Pons (tissue), 1 donor: ENCODE measurements at regions not wholly inside any gene's neighbourhood (a gene's known extent, or its start where the extent isn't known, plus 50 kb on each side); places are given as distances from the start of the nearest gene placed in this dataset.
A peak's percentile ranks its signal among the peaks of the same experiment; 100 is the strongest.
"Not testable (repeated sequence)": the region's sequence is repeated elsewhere in the genome, so short reads cannot be mapped to it uniquely, and the experiment has no call there.

Experiments used
- DNase-seq: peaks from one replicate; pipeline ENCODE4 v3.0.0-alpha.2; 2016; ENCODE audit warnings: low spot score

DNA sequence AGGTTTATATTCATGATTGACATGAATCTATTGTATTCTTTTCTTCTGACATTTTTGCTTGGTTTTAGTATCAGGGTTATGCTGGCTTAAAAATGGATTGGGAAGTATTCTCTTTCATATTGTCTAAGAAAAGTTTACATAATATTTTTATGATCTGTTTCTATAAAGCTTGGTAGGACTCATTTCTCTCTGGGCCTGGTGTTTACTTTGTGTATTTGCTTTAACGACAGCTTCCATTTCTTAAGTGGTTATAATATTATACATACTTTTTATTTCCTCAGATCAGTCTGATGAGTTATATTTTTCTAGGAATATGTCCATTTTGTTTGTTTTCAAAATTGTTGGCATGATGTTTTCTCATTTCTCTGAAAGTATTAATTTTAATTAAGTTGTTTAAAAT, 117.9 kb upstream of the IL12A start:
- DNase-seq: no peak

DNA sequence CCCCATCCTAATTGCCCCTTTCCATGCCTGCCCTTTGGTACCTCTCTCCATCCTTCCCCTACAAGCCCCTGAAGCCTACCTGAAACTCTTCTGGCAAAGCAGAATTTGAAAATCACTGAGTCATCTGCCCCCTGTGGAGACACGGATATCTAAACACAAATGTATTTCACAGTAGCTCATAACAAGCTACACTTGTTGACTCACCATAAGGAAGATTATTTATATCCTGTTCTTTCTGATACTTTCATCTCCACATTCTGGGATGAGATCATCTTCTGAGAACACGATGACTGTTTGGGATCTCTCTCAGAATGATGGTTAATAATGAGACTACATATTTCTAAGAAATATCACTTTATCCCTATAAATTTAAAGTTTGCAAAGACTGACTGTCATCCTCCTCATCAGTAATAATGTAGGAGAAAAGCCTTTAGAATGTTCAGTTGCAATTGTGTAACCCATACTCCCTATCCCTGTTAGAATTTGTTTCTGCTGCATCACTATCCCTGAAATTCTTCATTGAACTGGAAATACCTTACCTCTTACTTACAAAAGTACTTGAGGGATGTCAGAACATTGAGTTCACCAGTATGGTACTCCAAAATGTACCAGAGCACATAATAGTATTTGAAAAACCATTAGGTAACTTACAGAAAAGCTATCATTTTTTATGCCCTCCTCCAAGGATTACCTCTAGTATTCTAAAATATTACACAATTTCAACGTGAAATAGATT, 116.1 kb upstream of the IL12A start:
- DNase-seq: no peak

DNA sequence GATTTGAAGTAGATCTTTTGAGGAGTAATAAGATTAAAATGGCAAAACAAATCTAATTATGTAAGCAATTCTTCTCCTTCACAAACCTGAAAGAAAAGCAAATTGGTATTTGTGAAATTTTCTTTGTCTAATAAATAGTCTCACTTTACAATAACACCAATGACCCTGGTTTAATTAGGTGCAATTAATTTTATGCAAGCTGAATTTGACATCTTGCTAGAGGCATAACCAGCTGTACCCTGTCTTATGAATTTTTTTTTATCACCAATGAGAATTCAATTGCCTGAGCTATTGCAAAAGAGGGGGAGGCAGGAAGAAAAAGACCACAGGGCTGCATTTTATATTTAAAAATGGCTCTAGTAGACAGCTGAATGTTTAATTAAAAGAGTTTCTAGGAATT, 113.5 kb upstream of the IL12A start:
- no peak for DNase-seq

DNA sequence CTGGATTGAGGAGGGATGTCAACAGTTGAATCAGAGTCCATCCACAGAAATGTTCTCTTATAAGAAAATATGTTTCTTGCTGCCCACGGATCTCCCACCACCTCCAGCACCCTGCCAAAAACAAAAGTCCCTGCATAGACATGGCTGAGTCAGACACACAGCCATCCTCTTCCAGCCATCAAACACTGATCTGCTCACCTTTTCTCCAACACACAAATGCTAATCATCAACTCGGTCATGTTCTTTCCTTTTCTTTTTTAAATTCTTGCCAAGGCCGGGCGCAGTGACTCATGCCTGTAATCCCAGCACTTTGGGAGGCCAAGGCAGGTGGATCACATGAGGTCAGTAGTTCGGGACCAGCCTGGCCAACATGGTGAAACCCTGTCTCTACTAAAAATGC, 110.7 kb upstream of the IL12A start:
- DNase-seq: no peak

DNA sequence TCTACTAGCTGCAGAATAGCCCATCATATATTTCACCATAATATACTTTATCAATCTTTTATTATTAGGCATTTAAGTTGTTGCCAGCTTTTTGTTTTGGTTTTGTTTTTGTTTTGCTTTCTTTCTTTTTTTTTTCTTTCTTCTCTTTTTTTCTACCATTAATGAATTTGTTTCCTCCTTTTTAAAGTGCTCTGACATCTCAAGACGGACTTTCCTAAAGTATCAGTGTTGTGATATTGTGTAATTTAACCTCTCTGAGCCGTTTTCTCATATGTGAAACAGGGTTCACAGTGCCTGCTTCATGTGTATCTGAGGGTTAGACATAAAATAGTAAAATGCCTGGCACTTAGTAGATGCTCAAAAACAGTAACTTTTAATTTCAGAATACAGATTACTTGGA, 109.5 kb upstream of the IL12A start:
- no peak for DNase-seq

DNA sequence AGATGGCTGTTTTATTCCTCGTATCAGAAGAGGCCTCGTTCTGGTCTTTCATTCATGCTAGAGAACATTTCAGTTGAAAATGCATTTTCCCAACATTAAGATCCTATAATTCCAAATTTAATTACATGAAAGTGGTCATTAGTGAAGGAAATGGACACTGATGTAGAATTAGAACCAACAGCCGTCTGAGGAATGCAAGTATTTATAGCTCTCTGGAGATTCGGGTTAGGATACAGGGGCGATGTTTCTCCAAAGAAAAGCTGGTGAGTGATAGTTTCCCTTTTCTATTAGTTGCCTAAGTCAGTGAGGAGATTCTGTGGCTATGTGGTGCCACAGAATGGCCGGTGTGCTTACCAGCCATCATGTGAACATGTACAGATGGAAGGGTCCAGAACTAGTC, 109.0 kb upstream of the IL12A start:
- no peak for DNase-seq

DNA sequence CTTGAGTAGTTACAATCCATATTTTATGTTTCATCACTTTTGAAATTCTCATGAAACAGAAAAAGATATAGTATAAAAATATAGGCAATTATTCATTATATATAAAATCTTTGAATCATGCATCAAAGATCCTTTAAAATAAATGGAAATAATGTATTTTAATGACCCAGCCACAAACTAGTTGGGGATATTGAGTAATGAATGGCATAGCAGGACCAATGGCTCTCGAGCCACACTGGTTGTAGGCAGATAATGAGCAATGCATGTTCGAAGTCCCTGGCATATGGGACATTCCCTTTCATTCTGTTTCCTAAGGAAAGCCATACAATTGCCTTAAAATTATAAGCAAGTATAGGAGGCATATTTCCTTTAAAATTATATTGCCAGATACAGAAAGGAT, 107.4 kb upstream of the IL12A start:
- no peak for DNase-seq

DNA sequence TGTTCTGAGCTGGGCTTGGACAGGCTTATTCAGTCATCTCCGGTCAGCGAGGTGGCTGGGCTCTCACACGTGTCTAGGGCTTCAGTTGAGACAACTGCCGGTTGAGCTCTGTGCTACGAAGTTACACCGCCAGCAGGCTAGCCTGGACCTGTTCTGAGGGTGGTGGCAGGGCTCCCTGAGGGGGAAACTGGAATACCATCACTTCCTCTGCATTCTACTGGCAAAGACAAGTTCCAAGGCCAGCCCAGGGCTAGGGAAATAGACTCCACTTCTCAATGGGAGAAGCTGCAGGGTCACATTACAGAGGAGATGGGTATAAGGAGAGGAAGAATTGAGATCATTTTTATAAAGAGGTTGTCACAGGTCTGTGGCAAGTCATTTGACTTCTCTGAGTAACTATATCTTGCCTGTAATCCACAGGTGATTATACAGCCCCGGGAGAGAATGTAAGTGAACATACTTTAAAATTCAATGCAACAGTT, 106.8 kb upstream of the IL12A start:
- DNase-seq: peak; percentile 48

DNA sequence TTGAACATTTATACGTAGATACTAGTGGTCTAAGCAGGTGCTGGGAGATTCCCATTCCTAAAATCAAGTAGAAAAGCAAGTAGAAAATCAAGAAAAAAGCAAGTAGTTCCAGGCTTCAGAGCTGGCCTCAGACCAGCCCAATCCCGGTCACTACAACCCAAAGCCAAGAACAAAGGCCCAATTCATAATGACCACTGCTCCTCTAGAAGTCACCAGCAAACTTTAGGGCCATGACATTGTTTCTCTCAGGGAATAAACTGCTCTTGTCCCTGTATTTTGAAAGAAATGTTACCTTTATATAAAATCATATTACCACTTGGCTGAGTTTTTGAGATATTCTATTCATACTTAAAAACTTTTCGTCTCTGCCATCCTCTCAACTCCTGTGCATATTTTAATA, 106.3 kb upstream of the IL12A start:
- DNase-seq: peak; percentile 94

DNA sequence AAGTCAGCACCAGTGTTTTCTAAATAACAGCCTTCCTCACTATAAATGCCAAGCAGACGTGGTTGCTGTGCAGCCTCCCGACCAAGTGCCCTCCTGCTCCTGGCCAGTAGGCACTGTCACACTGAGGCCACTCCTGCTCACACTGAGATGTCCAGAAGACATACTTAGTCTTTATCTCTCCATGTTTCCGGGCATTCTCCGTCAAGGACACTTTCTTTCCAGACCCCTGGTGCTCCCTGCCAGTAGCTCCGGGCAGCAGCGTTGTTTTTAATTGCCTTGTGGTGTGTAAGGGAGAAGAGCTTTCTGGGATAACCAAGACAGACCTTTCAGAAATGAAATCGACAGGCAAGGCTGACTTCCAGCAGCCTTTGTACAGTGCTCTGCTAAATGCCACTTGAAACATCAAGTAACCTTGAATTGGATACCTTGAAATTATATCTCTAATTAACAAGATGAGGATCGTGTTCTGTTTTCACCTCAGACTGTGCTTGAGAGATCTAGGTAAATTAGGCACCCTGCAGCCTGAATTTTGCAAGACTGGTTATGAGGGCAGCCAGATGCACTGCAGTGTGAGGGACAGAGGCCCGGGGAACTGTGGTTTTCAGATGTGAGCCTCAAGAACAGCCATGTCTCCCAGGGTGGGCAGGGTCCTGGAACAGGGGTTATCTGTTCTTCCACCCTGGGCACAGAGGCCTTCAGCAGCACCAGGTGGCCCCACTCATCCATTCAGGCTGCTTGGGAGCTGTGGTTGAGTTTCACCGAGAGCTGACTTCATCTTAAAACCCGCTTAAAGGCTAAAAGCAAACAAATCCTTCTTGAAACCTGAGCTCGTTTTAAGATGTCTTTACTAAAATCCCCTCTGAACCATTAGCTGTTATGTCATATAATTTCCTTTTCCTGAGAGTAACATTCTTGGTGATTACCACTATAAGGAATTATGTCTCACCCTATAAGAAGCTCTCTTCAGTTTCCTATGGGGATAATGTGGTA, 105.5 kb upstream of the IL12A start:
- DNase-seq: peak; percentile 54

DNA sequence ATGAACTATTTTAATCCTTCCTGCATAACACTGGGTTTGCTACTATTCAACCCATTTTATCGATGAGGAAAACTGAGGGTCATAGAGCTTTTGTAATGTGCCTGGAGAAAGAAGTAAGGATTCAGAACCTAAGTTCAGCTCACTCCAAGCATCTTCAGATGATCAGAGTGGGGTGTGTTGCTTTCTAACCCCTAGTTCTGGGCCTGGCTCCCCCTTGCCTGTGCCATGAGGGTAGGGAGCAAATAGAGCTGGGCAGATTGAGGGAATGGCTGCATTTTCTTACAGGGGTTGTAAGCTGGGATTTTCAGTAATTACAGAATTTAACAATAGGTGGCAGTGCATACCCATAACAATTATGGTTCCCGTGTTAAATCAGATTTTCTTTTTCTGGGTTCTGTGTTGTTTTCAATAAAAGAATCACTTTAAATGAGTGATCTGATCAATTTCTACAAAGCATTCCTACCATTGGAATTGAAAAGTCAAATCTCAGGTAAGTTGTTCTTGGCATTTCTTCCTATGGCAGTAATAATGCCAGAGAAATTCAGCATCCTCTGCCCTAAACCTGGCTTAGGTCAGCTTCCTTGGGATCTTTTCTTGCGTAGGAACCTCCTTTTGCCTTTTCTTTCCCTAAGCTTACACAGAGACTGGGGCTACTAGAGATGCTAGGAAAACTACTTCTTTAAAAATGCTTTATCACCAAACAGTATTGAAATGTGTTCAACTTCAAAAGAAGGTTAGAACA, 103.8 kb upstream of the IL12A start:
- peak; percentile 80 for DNase-seq

DNA sequence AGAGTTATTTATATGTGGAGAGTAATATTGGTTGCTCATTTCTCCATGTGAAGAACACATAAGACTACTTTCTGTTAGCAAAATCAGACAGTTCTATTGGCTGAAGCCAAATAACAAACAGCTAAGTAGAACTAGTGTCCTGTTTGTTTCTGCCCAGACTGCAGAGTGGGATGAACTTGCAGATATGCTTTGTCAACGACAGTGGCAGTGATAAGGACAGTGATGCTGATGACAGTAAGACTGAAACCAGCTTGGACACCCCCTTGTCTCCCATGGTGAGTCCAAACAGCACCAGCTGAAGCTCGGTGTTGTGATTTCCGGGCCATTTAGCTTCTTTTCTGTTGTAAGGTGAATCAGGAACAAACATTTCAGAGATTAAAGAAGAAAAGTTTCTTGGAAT, 102.6 kb upstream of the IL12A start:
- peak; percentile 55 for DNase-seq

DNA sequence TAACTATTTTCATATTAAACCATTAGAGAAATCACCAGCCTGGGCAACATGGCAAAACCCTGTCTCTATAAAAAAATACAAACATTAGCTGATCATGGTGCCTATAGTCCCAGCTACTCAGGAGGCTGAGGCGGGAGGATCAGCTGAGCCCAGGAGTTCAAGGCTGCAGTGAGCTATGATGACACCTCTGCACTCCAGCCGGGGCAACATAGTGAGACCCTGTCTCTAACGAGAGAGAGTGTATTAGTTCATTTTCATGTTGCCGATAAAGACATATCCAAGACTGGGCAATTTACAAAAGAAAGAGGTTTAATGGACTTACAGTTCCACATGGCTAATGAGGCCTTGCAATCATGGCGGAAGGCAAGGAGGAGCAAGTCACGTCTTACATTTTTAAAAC, 102.1 kb upstream of the IL12A start:
- not testable (repeated sequence) for DNase-seq

DNA sequence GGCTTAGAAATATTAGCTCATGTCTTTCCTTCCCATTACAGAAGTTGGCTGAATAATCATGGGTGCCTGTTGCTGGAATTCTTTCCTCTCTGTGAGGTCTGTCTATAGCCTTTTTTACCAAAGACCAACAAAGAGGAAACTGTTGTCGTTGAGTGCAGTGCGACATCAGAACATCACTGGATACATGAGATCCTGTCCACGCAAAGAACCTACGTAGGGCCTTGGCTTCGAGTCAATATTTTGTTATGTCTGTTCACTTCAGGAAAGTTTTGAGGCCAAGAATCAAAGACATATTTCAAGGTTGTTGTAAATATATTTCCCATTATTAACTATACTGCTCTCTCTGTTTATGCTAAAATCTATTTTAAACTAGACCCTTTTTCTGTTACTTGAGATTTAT, 101.5 kb upstream of the IL12A start:
- DNase-seq: peak; percentile 62

DNA sequence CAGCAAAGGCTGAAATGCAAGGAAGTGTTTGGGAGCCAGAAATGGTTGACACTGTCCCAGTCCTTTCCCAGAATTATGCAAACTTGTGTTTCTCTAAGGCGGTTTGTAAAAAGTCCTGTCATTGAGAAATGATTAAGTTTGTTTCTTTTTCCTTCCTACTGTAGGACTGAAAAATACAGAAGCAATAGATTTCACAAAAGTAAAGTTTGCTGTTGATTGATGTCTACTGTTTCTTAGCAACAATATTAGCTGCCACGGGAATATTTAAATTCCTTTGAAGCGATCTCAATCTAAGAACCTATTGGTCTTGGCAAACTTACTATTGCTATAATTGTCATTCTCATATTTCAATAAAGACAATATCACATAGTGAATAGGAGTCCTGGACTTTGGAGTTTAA, 100.7 kb upstream of the IL12A start:
- no peak for DNase-seq

DNA sequence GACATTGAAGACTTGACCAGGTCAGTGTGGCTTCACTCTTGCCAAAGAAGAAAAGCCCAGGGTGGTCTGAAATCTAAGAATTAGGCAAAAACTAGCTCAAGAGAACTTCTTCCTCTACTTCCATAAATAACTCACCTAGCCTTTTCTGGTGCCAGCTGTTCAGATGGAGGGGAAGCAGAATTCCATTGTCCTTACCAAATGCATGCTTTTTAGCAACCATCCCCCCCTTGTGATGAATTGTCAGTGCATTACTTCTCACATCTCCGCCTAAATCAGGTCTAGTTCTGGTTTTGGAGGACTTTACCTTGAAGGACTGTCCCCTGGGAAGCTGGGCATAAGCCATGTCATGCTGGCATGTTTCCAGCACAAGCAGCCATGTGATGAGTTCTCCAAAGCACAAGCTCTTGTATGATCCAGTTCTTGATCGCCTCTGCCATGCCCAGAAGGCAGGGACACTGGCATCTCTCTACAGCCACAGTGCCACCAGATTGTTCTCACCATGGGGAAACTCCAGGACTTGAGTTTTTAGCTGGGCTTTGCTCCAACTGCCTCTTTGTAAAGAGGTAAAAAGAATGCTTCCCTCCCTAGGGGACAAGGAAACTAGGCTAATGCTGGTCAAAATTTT, 96.4 kb upstream of the IL12A start:
- peak; percentile 75 for DNase-seq

DNA sequence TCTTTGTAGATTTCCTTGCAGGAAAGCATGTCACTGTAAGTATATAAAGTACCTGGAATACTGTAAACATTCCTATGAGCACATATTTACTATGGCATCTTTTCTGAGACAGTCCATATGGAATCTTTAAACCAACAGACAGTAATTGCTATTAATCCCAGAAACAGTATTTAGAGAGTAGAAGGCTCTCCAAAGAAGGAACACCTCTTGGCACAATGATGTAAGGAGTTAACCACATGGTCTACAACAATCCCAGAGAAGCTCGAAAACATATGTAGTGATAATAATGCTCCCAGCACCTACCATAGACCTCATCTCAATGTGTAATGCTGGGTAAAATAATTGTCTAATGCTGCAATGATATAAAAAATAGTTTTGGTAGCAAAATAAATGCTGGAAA, 95.8 kb upstream of the IL12A start:
- no peak for DNase-seq

DNA sequence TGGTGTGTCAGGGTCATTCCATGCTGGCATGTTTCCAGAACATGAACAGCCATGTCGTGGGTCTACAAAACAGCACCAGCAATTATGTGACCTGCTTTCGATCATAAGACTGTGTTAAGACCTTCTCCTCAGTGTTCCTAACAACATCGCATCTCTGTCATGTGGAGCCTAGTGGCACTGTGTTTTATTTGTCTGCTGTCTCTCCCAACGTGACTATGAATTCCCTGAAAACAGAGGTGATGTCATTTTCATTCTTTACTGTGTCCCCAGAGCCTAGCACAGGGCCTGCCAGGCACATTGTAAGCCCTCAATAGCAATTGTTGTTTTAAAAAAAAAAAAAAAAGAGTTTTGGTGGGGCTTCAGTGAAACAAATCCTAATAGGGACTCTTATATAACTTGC, 94.2 kb upstream of the IL12A start:
- DNase-seq: peak; percentile 94

DNA sequence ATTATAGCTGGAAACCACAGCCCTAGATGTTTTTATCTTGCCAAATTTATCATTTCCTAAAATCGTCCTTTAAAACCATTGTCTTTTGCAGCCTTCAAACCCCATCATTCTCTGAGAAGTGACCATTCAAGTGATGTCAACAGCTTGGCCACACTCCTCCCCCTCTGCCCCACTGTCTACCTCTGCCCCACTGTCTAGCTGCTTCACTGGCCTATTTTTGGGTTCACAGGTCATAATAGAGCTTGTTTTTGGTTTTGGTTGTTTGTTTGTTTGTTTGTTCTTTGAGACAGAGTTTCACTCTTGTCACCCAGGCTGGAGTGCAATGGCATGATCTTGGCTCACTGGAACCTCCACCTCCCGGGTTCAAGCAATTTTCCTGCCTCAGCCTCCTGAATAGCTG, 93.2 kb upstream of the IL12A start:
- DNase-seq: no peak

DNA sequence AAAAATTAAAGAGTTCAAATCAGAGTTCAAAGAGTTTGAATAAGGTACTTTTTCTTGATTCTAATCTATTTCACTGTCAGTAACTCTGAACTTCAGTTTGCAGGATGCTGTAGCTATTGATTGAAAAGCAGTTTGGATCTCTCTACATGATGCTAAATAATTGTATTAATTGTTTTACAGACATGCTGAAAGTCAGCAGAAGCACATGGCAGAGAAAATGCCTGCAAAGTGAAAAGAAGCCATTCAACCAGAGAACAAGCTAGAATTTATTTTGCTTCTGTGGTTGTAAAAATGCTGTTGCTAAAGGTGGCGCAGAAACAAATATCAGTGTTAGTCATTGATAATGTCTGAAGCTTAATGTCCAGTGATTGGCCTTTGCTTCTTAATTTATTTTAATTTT, 92.1 kb upstream of the IL12A start:
- peak; percentile 82 for DNase-seq

DNA sequence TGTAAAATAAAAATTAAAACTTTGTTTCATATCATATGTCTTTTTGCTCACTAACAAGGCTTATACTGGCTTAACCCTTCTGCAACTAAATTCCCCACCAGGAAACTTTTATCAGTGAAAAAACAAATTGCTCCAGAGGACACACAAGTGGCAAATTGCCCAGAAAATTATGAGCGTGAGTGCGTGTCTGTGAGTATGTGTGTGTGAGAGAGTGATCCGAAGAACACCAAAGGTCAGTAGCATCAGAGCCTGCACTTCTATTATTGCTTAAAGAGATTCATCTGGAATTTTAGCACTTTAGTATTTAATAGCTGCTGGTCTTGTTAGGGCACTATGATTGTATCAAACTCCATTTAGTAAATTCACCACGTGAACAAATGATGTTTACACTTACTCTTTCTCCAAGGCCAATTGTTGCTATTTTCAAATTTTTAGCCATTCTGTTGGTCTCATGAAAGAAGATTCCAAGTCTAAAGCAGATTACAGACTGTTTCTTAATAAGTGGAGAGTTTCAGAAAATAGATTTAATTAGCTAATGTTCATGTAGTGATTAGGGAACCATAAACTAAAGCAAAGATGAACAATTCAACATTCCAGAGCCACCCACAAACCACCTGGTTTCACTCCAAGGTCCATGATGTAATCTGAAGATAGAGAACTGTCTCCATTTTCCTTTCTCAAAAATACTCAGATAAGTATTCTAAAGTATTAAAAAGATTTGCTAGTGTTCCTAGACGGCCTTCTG, 91.1 kb upstream of the IL12A start:
- no peak for DNase-seq
